H1 (cell line): ENCODE measurements at regions not wholly inside any gene's neighbourhood (a gene's known extent, or its start where the extent isn't known, plus 50 kb on each side); places are given as distances from the start of the nearest gene placed in this dataset.

Experiments used
- CTCF ChIA-PET: fragments of 300-600 bp; sonication (Branson Sonifier 250); formaldehyde crosslinking; loops from one replicate; lab custom pipeline; 2021; ENCODE audit not compliant: partially characterized antibody; lab: Charles Lee
- POLR2A ChIA-PET: fragments of 300-600 bp; sonication (Branson Sonifier 250); formaldehyde crosslinking; loops from one replicate; lab custom pipeline; 2021; ENCODE audit warnings: inconsistent platforms; ENCODE audit not compliant: partially characterized antibody; lab: Charles Lee
- DNase-seq, 2 experiments: peaks; one replicate each; pipeline versions ENCODE4 v3.0.0 to v3.0.0-alpha.2; 2010 to 2022; ENCODE audit warnings: low spot score in 2 of 2, low read depth in 1 of 2, mixed read lengths in 1 of 2
- FAIRE-seq: peaks from 2 replicates; lab custom pipeline; 2011; peaks lifted over from hg19 to GRCh38; lab: Jason Lieb, UNC
- H2AFZ ChIP-seq: 2 replicates; pipeline ENCODE4 v1.8.1; 2012; ENCODE audit warnings: low read length, inconsistent platforms
- H2AK5ac ChIP-seq: 2 replicates; pipeline ENCODE4 v1.6.1; 2013; ENCODE audit warnings: low read depth, low read length
- H2BK120ac ChIP-seq: replicated peaks from 2 replicates; pipeline ENCODE3; 2013; ENCODE audit warnings: low read depth, low read length, inconsistent platforms
- H2BK12ac ChIP-seq: 2 replicates; pipeline ENCODE4 v1.6.1; 2013; ENCODE audit warnings: low read depth, low read length
- H2BK15ac ChIP-seq: 2 replicates; pipeline ENCODE4 v1.6.1; 2013; ENCODE audit warnings: low read length
- H2BK20ac ChIP-seq: 2 replicates; pipeline ENCODE4 v1.6.1; 2013; ENCODE audit warnings: low read length
- H2BK5ac ChIP-seq: 2 replicates; pipeline ENCODE4 v1.6.1; 2013; ENCODE audit warnings: low read depth, low read length
- H3K14ac ChIP-seq: 2 replicates; pipeline ENCODE4 v1.6.1; 2013; ENCODE audit warnings: inconsistent platforms; ENCODE audit not compliant: insufficient read length
- H3K18ac ChIP-seq: 2 replicates; pipeline ENCODE4 v1.6.1; 2013; ENCODE audit warnings: low read length; ENCODE audit errors: extremely low read depth
- H3K23ac ChIP-seq: 2 replicates; pipeline ENCODE4 v1.6.1; 2013; ENCODE audit warnings: inconsistent platforms; ENCODE audit not compliant: insufficient read length
- H3K23me2 ChIP-seq: 2 replicates; pipeline ENCODE4 v1.6.1; 2013; ENCODE audit warnings: low read depth, low read length
- H3K27ac ChIP-seq: 2 replicates; pipeline ENCODE4 v1.6.1; 2011; ENCODE audit warnings: low read depth, low read length, inconsistent platforms
- H3K27me3 ChIP-seq, 4 experiments: replicated peaks in 1 of 4; 1 replicate in 1 of 4; 2 replicates in 3 of 4; pipeline versions ENCODE4 v1.6.1 to v1.8.1; 2011 to 2013; ENCODE audit warnings: low read length in 3 of 4, mild to moderate bottlenecking in 3 of 4, inconsistent platforms in 2 of 4, mixed read lengths in 2 of 4, moderate library complexity in 1 of 4; ENCODE audit not compliant: control insufficient read depth in 3 of 4, insufficient read depth in 3 of 4; ENCODE audit errors: extremely low read depth in 1 of 4
- H3K36me3 ChIP-seq, 4 experiments: 2 replicates each; pipeline versions ENCODE4 v1.6.1 to v1.8.1; 2011 to 2013; ENCODE audit warnings: mild to moderate bottlenecking in 4 of 4, low read length in 3 of 4, moderate library complexity in 2 of 4, control low read depth in 1 of 4, inconsistent platforms in 1 of 4; ENCODE audit not compliant: insufficient read depth in 4 of 4, control insufficient read depth in 2 of 4
- H3K4ac ChIP-seq: replicated peaks from 2 replicates; pipeline ENCODE3; 2013; ENCODE audit warnings: low read length, low read depth, mixed read lengths, inconsistent platforms; ENCODE audit not compliant: insufficient read length
- H3K4me1 ChIP-seq, 4 experiments: replicated peaks in 1 of 4; 1 replicate in 1 of 4; 2 replicates in 3 of 4; pipeline versions ENCODE4 v1.6.1 to v1.8.1; 2011 to 2013; ENCODE audit warnings: low read length in 3 of 4, inconsistent platforms in 2 of 4, mixed read lengths in 1 of 4; ENCODE audit not compliant: insufficient read depth in 4 of 4, control insufficient read depth in 3 of 4
- H3K4me2 ChIP-seq, 2 experiments: 2 replicates each; pipeline versions ENCODE4 v1.6.1 to v1.8.1; 2011 to 2013; ENCODE audit warnings: low read depth in 2 of 2, low read length in 2 of 2, control low read depth in 1 of 2, inconsistent platforms in 1 of 2, mild to moderate bottlenecking in 1 of 2; ENCODE audit not compliant: insufficient read depth in 1 of 2
- H3K4me3 ChIP-seq, 4 experiments: fragments of 200-600, 300-600 bp in 1 of 4; sonication (generic), shearing (Covaris generic), sonication (Bioruptor Twin) in 1 of 4; 2 replicates each; pipeline versions ENCODE4 v1.5.1 to v1.8.1; 2011 to 2016; ENCODE audit warnings: low read length in 4 of 4, low read depth in 3 of 4, control low read depth in 2 of 4, inconsistent platforms in 2 of 4, mild to moderate bottlenecking in 2 of 4, mixed read lengths in 1 of 4, moderate library complexity in 1 of 4; ENCODE audit not compliant: insufficient read depth in 2 of 4; ENCODE audit errors: extremely low read depth in 1 of 4
- H3K56ac ChIP-seq: replicated peaks from 2 replicates; pipeline ENCODE3; 2013; ENCODE audit warnings: low read depth, mild to moderate bottlenecking, mixed read lengths, low read length, inconsistent platforms; ENCODE audit not compliant: insufficient read length
- H3K79me1 ChIP-seq: 2 replicates; pipeline ENCODE4 v1.6.1; 2013; ENCODE audit warnings: low read depth, low read length, control low read depth
- H3K79me2 ChIP-seq, 2 experiments: 2 replicates each; pipeline versions ENCODE4 v1.6.1 to v1.8.1; 2012 to 2013; ENCODE audit warnings: low read length in 2 of 2, mild to moderate bottlenecking in 2 of 2, inconsistent platforms in 1 of 2; ENCODE audit not compliant: insufficient read depth in 2 of 2, control insufficient read depth in 1 of 2
- H3K9ac ChIP-seq, 4 experiments: replicated peaks in 1 of 4; 1 replicate in 1 of 4; 2 replicates in 3 of 4; pipeline versions ENCODE4 v1.6.1 to v1.8.1; 2011 to 2013; ENCODE audit warnings: low read depth in 3 of 4, low read length in 3 of 4, control low read depth in 2 of 4, mild to moderate bottlenecking in 2 of 4, moderate library complexity in 2 of 4, inconsistent platforms in 1 of 4; ENCODE audit errors: extremely low read depth in 1 of 4
- H3K9me3 ChIP-seq, 2 experiments: 2 replicates each; pipeline versions ENCODE4 v1.6.1 to v1.8.1; 2012 to 2013; ENCODE audit warnings: mild to moderate bottlenecking in 2 of 2, moderate library complexity in 2 of 2, control low read depth in 1 of 2, inconsistent platforms in 1 of 2, low read depth in 1 of 2, low read length in 1 of 2, mixed read lengths in 1 of 2; ENCODE audit not compliant: insufficient read depth in 2 of 2
- H4K20me1 ChIP-seq, 2 experiments: replicated peaks in 1 of 2; 2 replicates each; pipeline versions ENCODE3 to v1.8.1; 2011 to 2013; ENCODE audit warnings: inconsistent platforms in 2 of 2, low read length in 2 of 2, mild to moderate bottlenecking in 1 of 2; ENCODE audit not compliant: insufficient read depth in 2 of 2, control insufficient read depth in 1 of 2
- H4K5ac ChIP-seq: 2 replicates; pipeline ENCODE4 v1.6.1; 2013; ENCODE audit warnings: low read length, low read depth, mixed read lengths, inconsistent platforms; ENCODE audit not compliant: insufficient read length
- H4K8ac ChIP-seq: 2 replicates; pipeline ENCODE4 v1.8.0; 2013; ENCODE audit warnings: mild to moderate bottlenecking, moderate library complexity, low read length, inconsistent platforms; ENCODE audit not compliant: insufficient read depth; ENCODE audit errors: extremely low read depth
- H4K91ac ChIP-seq: replicated peaks from 2 replicates; pipeline ENCODE3; 2013; ENCODE audit warnings: low read length, mixed read lengths, inconsistent platforms; ENCODE audit not compliant: insufficient read length
- NRF1 ChIP-seq: IDR thresholded peaks from 2 replicates; pipeline ENCODE4 v1.6.1; 2011; ENCODE audit warnings: mild to moderate bottlenecking, low read depth, low read length, improper control_type of control experiment
- WGBS, 2 experiments: shearing (Covaris generic) in 1 of 2; methylation state at CpG; one replicate each; pipeline versions ENCODE4 v1.1.6 to v1.1.7; 2013 to 2015; ENCODE audit warnings: low lambda C conversion rate in 2 of 2, mixed read lengths in 2 of 2, inconsistent platforms in 1 of 2, low coverage in 1 of 2, missing lambda C conversion rate in 1 of 2; ENCODE audit not compliant: insufficient replicate concordance in 2 of 2, insufficient coverage in 1 of 2, insufficient read length in 1 of 2; ENCODE audit errors: extremely low coverage in 1 of 2, missing lambda C conversion rate in 1 of 2; 5-methylcytosine and 5-hydroxymethylcytosine counted together

DNA sequence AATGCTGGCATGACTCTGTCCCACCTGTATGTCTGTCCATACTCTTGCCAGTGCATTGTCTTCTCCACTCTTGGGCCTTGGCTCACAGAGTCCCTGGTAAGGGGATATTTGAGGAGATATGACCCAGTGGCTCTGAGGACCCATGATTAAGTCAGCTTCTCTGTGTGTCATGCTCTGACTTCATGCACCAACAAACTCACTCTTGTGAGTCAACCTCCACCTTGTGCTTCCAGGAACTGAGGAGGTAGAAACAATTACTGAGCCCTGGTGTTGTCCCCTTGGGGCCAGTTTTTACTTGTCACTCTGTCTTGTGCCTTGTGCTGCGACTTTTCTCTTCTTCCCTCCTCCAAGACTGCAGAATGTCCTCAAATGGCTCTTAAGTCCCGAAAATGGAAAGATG, 127.1 kb downstream of the ABHD5 start:
- WGBS, 2 experiments: 65% methylated on average over 2 of the region's 2 CpGs; no CpG with 5 or more reads in 1 of the 2 experiments
- no peak overlapping the region for H2BK15ac ChIP-seq
- no peak overlapping the region for H3K27ac ChIP-seq
- H4K5ac ChIP-seq: no peak overlapping the region
- FAIRE-seq: no peak
- H2BK12ac ChIP-seq: no peak overlapping the region
- no peaks in the 10 kb centered on the region for H3K79me2 ChIP-seq
- no peak overlapping the region for H4K8ac ChIP-seq
- H3K56ac ChIP-seq: no peak overlapping the region
- H2BK120ac ChIP-seq: no peak overlapping the region
- no peak overlapping the region for H3K14ac ChIP-seq
- ChIA-PET CTCF (no interaction called here), POLR2A (no interaction called here)
- no peak overlapping the region for H2AFZ ChIP-seq
- no peak overlapping the region for H3K4me3 ChIP-seq
- no peak overlapping the region for H2BK5ac ChIP-seq
- no peaks in the 10 kb centered on the region for H3K9me3 ChIP-seq
- H2AK5ac ChIP-seq: no peak overlapping the region
- DNase-seq: no peak
- no peaks in the 10 kb centered on the region for H3K79me1 ChIP-seq
- no peak overlapping the region for H3K18ac ChIP-seq
- H4K20me1 ChIP-seq: no peaks in the 10 kb centered on the region
- no peak overlapping the region for H3K4me2 ChIP-seq
- no peak overlapping the region for H2BK20ac ChIP-seq
- H3K4me1 ChIP-seq: no peaks in the 10 kb centered on the region
- H3K23ac ChIP-seq: no peak overlapping the region
- H3K9ac ChIP-seq: no peak overlapping the region
- no peaks in the 10 kb centered on the region for H3K27me3 ChIP-seq
- no peak overlapping the region for H4K91ac ChIP-seq
- no peak overlapping the region for H3K4ac ChIP-seq
- no peaks in the 10 kb centered on the region for H3K23me2 ChIP-seq
- H3K36me3 ChIP-seq: no peaks in the 10 kb centered on the region
- no peak for TF ChIP-seq NRF1
